ENCODE measurements at regions not wholly inside any gene's neighbourhood (a gene's known extent, or its start where the extent isn't known, plus 50 kb on each side); places are given as distances from the start of the nearest gene placed in this dataset.
"Not testable (repeated sequence)": the region's sequence is repeated elsewhere in the genome, so short reads cannot be mapped to it uniquely, and the experiment has no call there.

GRCh38 chr7:137110535-137110934 is 233.0 kb downstream of the PTN start:
- Histone ChIP-seq H3K27ac (no peak overlapping the region), H3K4me3 (no peak overlapping the region), H3K9me3 (no peaks in the 10 kb centered on the region), H3K4me1 (no peaks in the 10 kb centered on the region), H3K36me3 (no peaks in the 10 kb centered on the region), H3K27me3 (no peaks in the 10 kb centered on the region)
- intact Hi-C loops (cut with DNase I): no loop called here
- no peak for DNase-seq
- TF ChIP-seq POLR2A (IDR thresholded peaks at IDR 0.05): no peak
- TF ChIP-seq, protein P1, sequence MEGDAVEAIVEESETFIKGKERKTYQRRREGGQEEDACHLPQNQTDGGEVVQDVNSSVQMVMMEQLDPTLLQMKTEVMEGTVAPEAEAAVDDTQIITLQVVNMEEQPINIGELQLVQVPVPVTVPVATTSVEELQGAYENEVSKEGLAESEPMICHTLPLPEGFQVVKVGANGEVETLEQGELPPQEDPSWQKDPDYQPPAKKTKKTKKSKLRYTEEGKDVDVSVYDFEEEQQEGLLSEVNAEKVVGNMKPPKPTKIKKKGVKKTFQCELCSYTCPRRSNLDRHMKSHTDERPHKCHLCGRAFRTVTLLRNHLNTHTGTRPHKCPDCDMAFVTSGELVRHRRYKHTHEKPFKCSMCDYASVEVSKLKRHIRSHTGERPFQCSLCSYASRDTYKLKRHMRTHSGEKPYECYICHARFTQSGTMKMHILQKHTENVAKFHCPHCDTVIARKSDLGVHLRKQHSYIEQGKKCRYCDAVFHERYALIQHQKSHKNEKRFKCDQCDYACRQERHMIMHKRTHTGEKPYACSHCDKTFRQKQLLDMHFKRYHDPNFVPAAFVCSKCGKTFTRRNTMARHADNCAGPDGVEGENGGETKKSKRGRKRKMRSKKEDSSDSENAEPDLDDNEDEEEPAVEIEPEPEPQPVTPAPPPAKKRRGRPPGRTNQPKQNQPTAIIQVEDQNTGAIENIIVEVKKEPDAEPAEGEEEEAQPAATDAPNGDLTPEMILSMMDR (IDR thresholded peaks at IDR 0.05): no peak

GRCh38 chr7:137110091-137110509 is 233.4 kb downstream of the PTN start:
- intact Hi-C loops (cut with DNase I): no loop called here
- 77 to 78% methylated on average over 3 of the region's 3 CpGs for WGBS, 2 donors

GRCh38 chr7:137107802-137108201 is 235.7 kb downstream of the PTN start:
- not testable (repeated sequence) for H3K36me3 ChIP-seq, DNase-seq
- 78 to 84% methylated on average over 2 of the region's 2 CpGs for WGBS, 2 donors

More at GRCh38 chr7:137110091-137110509, 233.4 kb downstream of the PTN start:
- Histone ChIP-seq H3K36me3 (no peaks in the 10 kb centered on the region), H3K4me1 (no peaks in the 10 kb centered on the region), H3K4me3 (no peak overlapping the region), H3K9me3 (no peaks in the 10 kb centered on the region), H3K27ac (no peak overlapping the region), H3K27me3 (no peaks in the 10 kb centered on the region)
- no peak for DNase-seq
- TF ChIP-seq, protein P1 (IDR thresholded peaks at IDR 0.05): no peak
- no peak for TF ChIP-seq POLR2A (IDR thresholded peaks at IDR 0.05)

GRCh38 chr7:137103526-137103925 is 235.1 kb downstream of the CHRM2 start:
- intact Hi-C loops (cut with DNase I); DNase-seq; H3K27me3 ChIP-seq; H3K4me1 ChIP-seq; H3K27ac ChIP-seq; H3K4me3 ChIP-seq; H3K36me3 ChIP-seq; H3K9me3 ChIP-seq: not testable (repeated sequence)
- WGBS, 2 donors: 62 to 90% methylated on average over 2 to 6 of the region's 8 CpGs

More at GRCh38 chr7:137107802-137108201, 235.7 kb downstream of the PTN start:
- H3K4me3 ChIP-seq; H3K4me1 ChIP-seq; intact Hi-C loops (cut with DNase I); H3K27me3 ChIP-seq; H3K27ac ChIP-seq; H3K9me3 ChIP-seq: not testable (repeated sequence)

GRCh38 chr7:137097111-137097510 is 228.7 kb downstream of the CHRM2 start:
- intact Hi-C loops (cut with DNase I): no loop called here
- H3K9me3 ChIP-seq: no peaks in the 10 kb centered on the region
- no peaks in the 10 kb centered on the region for H3K27me3 ChIP-seq
- H3K4me3 ChIP-seq: no peak overlapping the region
- no peaks in the 10 kb centered on the region for H3K4me1 ChIP-seq
- H3K27ac ChIP-seq: no peak overlapping the region
- no peak for DNase-seq
- WGBS, 2 donors: 14 to 39% methylated on average over 1 of the region's 1 CpG
- no peaks in the 10 kb centered on the region for H3K36me3 ChIP-seq
- TF ChIP-seq, protein P1 (IDR thresholded peaks at IDR 0.05): no peak
- TF ChIP-seq POLR2A (IDR thresholded peaks at IDR 0.05): no peak

DNA sequence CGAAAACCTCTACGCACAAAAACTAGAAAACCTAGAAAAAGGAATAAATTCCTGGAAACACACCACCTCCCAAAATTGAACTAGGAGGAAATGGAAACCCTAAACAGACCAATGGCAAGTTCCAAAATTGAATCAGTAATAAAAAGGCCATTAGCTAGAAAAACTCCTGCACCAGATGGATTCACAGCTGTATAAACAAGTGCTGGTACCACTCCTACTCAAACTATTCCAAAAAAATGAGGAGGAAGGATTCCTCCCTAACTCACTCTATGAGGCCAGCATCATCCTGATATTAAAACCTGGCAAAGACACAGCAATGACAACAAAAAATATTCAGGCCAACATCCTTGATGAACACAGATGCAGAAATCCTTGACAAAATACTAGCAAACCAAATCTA is 228.2 kb downstream of the CHRM2 start:
- Histone ChIP-seq H3K4me3 (no peak overlapping the region), H3K27ac (no peak overlapping the region), H3K27me3 (no peaks in the 10 kb centered on the region), H3K4me1 (no peaks in the 10 kb centered on the region), H3K9me3 (no peaks in the 10 kb centered on the region), H3K36me3 (no peaks in the 10 kb centered on the region)
- 88 to 98% methylated on average over 2 of the region's 2 CpGs for WGBS, 2 donors
- intact Hi-C loops (cut with DNase I): no loop called here
- no peak for DNase-seq
- TF ChIP-seq, protein P1 (IDR thresholded peaks at IDR 0.05): no peak
- no peak for TF ChIP-seq POLR2A (IDR thresholded peaks at IDR 0.05)
